SK-N-SH treated with all-trans-retinoic acid at 6 μM for 48 hours (cell line): ENCODE measurements at regions not wholly inside any gene's neighbourhood (a gene's known extent, or its start where the extent isn't known, plus 50 kb on each side); places are given as distances from the start of the nearest gene placed in this dataset.

Experiments
- CSDC2 ChIP-seq: fragments of 250-450 bp; sonication (Bioruptor Pico); IDR thresholded peaks from 2 replicates; pipeline ENCODE4 v1.5.0; 2020; ENCODE audit warnings: mild to moderate bottlenecking, moderate library complexity
- ESRRG ChIP-seq: fragments of 250-450 bp; sonication (Bioruptor Pico); IDR thresholded peaks from 2 replicates; pipeline ENCODE4 v1.6.1; 2021; ENCODE audit warnings: mild to moderate bottlenecking
- GLIS3 ChIP-seq: fragments of 250-450 bp; sonication (Bioruptor Pico); IDR thresholded peaks from 2 replicates; pipeline ENCODE4 v1.5.0; 2020; ENCODE audit warnings: mild to moderate bottlenecking, moderate library complexity
- PPARA ChIP-seq: fragments of 250-450 bp; sonication (Bioruptor Pico); IDR thresholded peaks from 2 replicates; pipeline ENCODE4 v1.5.0; 2020; ENCODE audit warnings: mild to moderate bottlenecking, borderline replicate concordance
- RARB ChIP-seq: fragments of 250-450 bp; sonication (Bioruptor Pico); IDR thresholded peaks from 2 replicates; pipeline ENCODE4 v1.8.0; 2021; ENCODE audit warnings: mild to moderate bottlenecking, moderate library complexity
- SNAI2 ChIP-seq: fragments of 250-450 bp; sonication (Bioruptor Pico); IDR thresholded peaks from 2 replicates; pipeline ENCODE4 v1.5.0; 2020; ENCODE audit warnings: mild to moderate bottlenecking, moderate library complexity
- ZFP30 ChIP-seq: fragments of 450-650 bp; formaldehyde crosslinking; IDR thresholded peaks from 2 replicates; pipeline ENCODE4 v1.5.0; 2022; ENCODE audit warnings: mild to moderate bottlenecking, moderate library complexity
- TF ChIP-seq, protein P1 (sequence below): fragments of 250-450 bp; sonication (Bioruptor Pico); IDR thresholded peaks from 2 replicates; pipeline ENCODE4 v1.5.1; 2021; ENCODE audit warnings: mild to moderate bottlenecking, moderate library complexity
- TF ChIP-seq, protein P2 (sequence below): fragments of 250-450 bp; sonication (Bioruptor Pico); IDR thresholded peaks from 2 replicates; pipeline ENCODE4 v1.8.0; 2021; ENCODE audit warnings: low read depth, mild to moderate bottlenecking, moderate library complexity, borderline replicate concordance

DNA sequence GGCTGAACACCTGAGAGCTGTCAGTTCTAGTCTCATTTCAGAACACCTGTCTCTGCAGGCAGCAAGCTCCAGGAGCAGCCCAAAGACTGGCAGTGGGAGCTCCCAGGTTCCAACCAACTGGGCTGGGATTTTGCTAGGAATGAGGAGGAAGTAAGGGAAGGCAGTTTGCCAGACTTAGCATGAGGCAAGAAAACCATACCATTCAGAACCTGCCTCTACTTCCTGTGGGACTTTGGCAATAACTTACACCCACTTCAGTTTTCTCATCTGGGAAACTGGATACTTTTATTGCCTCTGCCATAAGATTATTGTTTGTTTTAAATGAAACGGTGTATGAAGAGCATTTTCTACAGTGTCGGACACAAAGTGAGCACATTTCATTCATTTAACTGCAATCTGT lies 363.7 kb upstream of the ISX start:
- TF ChIP-seq SNAI2 (CRISPR knock-in tag) = no peak
- TF ChIP-seq ESRRG (CRISPR knock-in tag) = no peak
- TF ChIP-seq, protein P1, sequence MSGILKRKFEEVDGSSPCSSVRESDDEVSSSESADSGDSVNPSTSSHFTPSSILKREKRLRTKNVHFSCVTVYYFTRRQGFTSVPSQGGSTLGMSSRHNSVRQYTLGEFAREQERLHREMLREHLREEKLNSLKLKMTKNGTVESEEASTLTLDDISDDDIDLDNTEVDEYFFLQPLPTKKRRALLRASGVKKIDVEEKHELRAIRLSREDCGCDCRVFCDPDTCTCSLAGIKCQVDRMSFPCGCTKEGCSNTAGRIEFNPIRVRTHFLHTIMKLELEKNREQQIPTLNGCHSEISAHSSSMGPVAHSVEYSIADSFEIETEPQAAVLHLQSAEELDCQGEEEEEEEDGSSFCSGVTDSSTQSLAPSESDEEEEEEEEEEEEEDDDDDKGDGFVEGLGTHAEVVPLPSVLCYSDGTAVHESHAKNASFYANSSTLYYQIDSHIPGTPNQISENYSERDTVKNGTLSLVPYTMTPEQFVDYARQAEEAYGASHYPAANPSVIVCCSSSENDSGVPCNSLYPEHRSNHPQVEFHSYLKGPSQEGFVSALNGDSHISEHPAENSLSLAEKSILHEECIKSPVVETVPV (CRISPR knock-in tag) = no peak
- TF ChIP-seq, protein P2, sequence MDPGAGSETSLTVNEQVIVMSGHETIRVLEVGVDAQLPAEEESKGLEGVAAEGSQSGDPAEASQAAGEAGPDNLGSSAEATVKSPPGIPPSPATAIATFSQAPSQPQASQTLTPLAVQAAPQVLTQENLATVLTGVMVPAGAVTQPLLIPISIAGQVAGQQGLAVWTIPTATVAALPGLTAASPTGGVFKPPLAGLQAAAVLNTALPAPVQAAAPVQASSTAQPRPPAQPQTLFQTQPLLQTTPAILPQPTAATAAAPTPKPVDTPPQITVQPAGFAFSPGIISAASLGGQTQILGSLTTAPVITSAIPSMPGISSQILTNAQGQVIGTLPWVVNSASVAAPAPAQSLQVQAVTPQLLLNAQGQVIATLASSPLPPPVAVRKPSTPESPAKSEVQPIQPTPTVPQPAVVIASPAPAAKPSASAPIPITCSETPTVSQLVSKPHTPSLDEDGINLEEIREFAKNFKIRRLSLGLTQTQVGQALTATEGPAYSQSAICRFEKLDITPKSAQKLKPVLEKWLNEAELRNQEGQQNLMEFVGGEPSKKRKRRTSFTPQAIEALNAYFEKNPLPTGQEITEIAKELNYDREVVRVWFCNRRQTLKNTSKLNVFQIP (CRISPR knock-in tag) = no peak
- no peak for TF ChIP-seq RARB (CRISPR knock-in tag)
- TF ChIP-seq GLIS3 = no peak
- no peak for TF ChIP-seq ZFP30
- no peak for TF ChIP-seq PPARA (CRISPR knock-in tag)
- TF ChIP-seq CSDC2 = no peak
